ENCODE measurements at regions not wholly inside any gene's neighbourhood (a gene's known extent, or its start where the extent isn't known, plus 50 kb on each side); places are given as distances from the start of the nearest gene placed in this dataset.
"Not testable (repeated sequence)": the region's sequence is repeated elsewhere in the genome, so short reads cannot be mapped to it uniquely, and the experiment has no call there.

DNA sequence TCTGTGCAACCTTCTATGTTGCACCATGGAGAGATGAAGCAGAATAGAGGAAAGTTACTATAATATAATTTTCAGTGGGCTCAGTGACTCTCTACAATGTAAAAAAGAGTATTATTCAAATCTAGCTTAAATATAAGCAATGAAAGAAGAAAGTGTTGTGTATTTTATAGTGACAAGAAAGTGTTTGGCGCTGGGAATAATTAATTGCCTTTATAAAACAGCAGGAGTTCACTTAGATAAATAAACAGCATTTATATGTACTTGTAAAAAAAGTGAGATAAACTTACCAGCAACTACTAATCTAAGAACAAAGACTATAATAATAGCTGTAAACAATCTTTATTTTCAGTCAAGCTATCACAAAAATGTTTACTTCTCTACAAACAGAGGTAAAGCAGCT lies 488.9 kb upstream of the PCDH10 start:
- DNase-seq (ENCODE audit: low spot score): no peak

DNA sequence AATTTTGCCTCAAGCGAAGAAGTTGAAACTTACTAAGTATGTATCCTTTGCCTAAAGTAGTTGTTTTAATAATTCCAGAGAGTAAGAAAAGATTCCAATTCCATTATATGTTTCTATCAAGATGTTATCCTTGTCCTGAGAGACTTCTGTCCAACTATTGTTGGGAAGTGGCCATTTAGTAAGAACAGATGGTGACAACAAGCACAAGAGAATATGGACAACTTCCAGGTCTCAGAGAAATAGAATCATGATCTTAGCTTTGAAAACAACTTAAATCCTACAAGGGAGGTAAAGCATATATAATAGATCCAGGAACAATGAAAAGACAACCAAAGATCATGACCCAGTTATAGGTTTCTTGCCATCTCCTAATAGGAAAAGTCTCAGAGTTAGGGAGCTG lies 486.6 kb upstream of the PCDH10 start:
- DNase-seq (ENCODE audit: low spot score): no peak

DNA sequence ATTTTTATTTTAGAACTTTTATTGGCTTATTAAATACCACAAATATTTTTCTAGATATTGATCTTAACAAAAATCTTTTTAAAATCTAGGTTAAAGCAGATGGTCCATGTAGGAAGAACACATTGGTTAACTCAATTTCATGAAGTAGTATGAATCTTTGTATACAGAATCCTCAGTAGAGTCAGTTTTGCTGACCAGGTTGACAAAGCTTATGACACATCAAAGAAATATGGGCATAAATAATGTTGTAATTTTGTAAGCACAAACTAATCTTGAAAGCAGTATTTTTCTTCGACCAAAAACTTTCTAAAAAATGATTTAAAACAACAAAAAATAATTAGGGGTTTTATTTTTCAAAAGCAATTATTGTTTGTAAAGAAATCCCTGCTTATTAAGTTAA lies 479.3 kb upstream of the PCDH10 start:
- no peak for DNase-seq (ENCODE audit: low spot score)

DNA sequence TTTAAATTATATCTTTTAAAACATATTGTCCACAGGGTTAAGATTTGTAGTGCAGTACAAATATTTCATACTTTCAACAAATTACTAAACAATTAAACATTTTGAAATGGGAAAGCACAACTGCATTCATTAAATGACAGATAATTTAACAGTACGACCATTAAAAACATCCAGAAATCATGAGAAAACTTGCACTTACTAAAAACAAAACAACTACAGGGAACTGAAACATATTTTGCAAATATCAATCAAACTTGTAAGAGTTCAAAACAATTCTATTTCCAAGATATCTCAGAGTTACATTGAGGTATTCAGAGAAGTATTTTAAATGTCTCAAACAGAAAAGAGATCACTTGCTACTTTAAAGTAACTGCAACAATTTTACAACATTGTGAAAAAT lies 478.5 kb upstream of the PCDH10 start:
- DNase-seq (ENCODE audit: low spot score): no peak

DNA sequence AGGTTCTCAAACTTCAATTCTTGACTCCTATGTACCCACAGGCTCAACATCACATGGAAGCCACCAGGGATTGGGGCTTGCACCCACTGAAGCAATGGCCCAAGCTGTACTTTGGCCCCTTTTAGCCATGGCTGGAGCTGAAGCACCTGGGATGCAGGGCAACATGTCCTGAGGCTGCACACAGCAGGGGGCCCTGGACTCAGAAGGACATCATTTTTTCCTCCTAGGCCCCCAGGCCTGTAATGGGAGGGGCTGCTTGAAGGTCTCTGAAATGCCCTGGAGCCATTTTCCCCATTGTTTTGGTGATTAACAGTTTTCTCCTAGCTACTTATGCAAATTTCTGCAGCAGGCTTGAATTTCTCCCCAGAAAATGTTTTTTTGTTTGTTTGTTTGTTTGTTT lies 465.1 kb upstream of the PCDH10 start:
- no peak for DNase-seq (ENCODE audit: low spot score)

DNA sequence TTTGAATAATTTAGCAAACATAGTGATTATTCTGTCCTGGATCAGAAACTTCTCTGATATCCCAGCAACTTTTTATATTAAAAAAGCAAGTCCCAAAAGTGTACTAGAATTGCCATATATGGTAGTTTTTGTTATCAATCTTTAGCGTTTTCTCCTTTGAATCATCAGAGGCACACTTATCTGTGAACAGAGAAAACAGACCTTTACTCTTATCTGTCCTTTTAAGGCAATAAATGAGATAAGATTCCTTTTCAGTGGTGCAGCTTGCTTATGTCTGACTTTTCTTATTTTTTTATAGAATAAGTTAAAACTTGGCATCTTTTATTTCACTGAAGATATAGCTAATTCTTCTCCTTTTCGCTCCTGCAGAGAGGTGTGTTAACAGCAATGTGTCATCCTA lies 458.1 kb upstream of the PCDH10 start:
- DNase-seq (ENCODE audit: low spot score): no peak

DNA sequence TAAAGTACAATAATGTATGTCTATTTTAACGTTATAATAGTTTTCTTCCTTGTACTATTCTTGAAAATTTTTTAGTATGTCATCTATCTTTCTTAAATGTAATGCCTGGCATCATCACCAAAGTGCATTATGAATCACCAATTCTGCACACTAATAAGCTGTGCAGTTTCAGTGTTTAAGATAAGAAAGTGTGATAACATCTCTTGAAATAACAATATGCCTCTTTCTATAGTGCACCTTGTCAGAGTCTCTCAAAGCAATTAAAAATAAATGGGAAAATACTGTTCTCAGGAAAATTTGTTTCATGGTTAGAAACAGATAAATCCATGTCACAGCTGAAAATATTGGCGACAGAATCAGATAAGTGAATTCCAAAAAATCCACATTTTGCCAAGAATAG lies 457.4 kb upstream of the PCDH10 start:
- no peak for DNase-seq (ENCODE audit: low spot score)

DNA sequence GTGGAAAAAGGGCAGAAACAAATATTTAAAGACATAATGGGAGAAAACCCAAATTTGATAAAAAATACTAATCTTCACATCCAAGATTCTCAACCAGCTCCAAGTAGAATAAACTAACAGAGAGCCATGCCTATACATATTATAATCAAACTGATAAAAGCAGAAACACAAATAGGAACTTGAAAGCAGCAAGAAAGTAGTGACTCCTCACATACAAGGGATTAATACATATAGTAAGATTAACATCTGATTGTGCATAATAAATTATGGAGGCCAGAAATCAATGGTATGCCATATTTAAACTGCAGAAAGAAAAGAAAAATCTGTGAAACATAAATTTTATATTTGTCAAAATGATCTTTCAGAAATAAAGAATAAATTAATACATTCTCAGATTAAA lies 454.3 kb upstream of the PCDH10 start:
- DNase-seq (ENCODE audit: low spot score): no peak

DNA sequence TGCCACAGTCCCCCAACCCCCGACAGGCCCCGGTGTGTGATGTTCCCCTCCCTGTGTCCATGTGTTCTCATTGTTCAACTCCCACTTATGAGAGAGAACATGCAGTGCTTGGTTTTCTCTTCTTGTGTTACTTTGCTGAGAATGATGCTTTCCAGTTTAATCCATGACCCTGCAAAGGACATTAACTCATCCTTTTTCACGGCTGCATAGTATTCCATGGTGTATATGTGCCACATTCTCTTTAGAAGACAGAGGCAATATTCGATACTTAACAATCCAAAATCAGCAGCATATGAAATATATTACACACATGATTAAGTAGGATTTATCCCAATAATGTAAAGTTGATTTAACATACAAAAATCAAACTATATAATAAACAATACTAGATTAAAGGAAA lies 451.6 kb upstream of the PCDH10 start:
- not testable (repeated sequence) for DNase-seq (ENCODE audit: low spot score)

DNA sequence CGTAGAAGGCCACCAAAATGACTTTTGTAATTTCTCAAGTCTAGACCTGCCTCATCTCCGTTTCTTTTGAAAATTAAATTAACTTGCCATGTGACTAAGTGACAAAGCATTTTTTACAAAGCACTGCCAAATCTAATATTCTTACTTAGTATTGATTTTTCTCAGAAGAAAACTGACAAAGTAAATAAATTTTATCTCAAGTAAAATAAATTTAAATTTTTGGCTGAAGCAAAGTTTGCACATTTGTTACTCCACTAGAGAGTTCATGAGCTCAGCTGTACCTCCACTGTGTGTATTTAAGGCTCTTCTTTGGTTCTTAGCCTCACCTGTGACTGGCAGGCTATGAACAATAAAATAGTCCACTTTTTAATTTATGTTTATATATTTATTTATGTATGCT lies 441.1 kb upstream of the PCDH10 start:
- DNase-seq (ENCODE audit: low spot score): no peak

DNA sequence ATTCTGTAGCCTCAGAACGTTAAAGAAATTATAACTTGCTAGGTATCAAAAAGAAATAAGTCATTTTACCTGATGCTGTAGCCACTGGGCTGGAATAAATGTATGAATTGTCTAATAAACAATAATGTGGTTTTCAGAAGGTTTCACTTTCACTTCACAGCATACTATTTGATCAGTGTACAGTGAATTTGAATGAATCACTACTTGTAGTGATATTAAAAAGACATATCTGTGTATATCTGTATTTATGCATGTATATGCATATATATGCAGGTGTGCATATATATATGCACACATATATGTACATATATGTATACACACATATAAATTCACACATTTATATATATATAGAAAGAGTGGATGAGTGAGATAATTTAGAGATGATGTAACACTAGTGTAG lies 440.0 kb upstream of the PCDH10 start:
- DNase-seq (ENCODE audit: low spot score): no peak

DNA sequence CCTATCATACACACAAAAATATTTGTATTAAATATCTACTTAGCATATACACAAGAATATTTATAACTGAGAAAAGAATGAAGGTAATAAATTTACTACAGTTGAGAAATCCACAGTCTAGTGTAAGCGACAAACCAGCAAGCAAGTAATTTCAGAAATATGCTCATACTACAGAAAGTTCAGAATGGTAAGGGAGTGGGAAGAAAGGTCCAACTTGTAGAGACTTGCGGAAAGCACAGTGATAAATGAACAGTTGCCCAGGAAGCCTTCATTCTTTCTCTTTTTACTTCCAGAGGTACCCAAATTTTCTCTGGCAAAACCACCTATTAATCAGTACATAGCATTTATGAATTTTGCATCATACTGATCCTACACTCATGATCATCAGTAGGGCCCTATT lies 438.1 kb upstream of the PCDH10 start:
- no peak for DNase-seq (ENCODE audit: low spot score)

DNA sequence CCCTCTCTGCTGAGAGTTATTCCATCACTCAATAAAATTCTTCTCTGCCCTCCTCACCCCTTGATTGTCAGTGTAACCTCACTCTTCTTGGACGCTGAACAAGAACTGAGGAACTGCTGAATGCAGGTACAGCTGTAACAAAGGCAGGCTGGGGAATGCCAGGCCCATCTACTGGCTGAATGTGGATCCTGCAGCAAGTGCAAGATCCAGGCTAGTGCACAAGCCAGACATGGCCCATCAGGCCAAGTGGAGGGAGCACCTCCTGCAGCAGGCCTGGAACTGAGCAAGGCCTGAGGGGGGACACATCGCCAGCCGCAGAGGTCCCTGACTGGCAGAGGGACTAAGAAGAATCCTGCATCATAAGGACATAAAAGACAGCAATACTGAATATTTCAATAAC lies 411.8 kb upstream of the PCDH10 start:
- DNase-seq (ENCODE audit: low spot score): no peak

DNA sequence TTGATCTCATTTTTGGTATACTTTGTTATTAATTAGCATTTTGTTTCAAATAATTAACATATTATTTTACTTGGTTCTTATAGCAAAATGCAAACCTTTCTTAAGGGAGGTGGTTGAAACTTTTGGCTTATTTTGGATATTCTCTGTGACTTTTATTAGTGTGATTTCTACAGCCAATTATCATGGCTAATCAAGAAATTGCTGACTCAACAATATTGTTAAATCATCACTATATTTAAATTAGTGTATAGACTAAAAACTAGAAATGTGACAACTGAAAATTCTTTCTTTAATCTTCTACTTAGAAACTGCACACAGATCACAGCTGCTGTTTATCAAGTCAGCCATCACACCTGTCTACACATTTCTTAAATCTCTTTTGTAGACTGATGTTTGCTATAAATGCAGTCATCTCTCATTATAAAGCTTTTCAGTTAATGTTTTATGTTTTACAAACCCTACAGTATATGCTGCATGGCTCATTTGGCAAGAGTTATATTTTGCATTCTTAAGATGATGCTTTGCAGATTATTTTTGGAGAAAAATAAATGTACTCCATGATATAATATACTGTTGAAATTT lies 389.8 kb upstream of the PCDH10 start:
- no peak for DNase-seq (ENCODE audit: low spot score)

DNA sequence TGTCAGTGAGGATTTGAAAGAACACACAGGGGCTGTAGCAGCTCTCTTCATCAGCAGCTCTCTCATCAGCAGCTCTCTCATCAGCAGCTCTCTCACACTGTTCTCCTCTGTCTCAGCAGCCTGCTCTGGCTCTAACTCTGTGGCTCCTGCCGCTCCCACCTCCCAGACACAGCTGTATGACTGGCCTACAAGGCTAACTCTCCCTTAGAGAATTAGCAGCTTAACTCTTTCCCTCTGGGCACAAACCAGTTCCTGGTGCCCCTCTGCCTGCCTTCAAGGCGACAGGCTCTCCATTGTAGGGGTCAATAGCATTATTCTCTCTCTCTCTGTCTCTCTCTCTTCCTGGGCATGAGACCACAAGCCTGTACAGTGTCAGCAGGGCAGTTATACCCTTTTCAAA lies 385.6 kb upstream of the PCDH10 start:
- DNase-seq (ENCODE audit: low spot score): no peak

DNA sequence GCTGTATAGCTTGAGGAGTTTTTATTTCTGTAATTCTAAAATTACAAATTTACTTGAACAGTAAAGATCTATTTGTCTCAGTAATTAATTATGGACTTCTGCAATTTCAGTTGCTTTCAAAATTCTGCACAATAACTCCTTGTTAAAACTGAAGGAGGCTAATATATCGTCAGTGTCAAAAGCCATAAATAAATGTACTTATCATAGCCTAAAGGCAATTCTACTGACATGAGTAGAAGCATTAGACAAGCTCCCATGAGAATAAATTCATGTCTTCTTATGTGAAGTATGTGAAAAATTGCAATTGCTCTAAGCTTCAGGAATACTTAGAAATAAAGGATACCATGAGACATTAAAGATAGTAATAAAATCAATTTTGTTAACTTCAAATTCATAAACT lies 381.2 kb upstream of the PCDH10 start:
- no peak for DNase-seq (ENCODE audit: low spot score)

DNA sequence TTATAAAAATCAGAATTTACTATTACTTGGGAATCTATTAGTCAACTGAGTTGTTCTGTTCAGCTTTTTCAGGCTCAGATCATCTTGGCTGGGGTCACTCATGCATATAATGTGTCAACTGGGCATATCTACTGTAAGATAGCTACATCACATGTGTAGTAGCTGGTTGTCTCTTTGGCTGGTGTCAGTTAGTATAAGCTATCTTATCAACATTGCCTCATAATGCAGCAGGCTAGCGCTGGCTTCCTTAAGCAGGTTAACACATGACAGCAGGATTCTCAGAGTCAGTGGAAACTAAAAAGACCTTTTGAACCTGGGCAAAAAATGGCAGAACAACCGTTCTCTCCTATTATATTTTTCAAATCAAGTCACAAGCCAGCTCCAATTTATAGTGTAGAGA lies 378.3 kb upstream of the PCDH10 start:
- no peak for DNase-seq (ENCODE audit: low spot score)

DNA sequence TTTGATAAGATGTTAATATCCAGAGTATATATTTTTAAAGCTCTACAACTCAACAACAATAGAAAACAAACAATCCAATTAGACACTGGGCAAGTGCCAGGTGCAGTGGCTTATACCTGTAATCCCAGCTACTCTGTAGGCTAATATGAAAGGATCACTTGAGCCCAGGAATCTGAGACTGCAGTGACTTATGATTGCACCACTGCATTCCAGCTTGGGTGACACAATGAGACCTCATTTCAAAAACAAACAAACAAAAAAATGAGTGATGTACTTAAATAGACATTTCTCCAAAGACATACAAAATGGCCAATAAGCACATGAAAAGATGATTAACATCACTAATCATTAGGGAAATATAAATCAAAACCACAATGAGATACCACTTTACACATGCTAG lies 356.8 kb upstream of the PCDH10 start:
- no peak for DNase-seq (ENCODE audit: low spot score)

DNA sequence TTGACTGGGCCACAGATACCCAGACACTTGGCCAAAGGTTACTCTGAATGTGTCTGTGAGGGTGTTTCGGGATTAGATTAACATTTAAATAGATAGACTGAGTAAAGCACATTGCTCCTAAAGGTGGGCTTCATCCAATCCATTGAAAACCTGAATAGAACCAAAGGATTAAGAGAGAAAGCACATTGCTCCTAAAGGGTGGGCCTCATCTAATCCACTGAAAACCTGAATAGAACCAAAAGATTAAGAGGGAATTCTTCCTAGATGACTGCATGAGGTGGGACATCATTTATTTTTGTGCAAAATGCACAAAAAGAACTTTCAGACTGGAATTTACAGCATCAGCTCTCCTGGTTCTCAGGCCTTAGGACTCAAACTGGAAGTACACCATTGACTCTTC lies 351.2 kb upstream of the PCDH10 start:
- DNase-seq (ENCODE audit: low spot score): no peak

DNA sequence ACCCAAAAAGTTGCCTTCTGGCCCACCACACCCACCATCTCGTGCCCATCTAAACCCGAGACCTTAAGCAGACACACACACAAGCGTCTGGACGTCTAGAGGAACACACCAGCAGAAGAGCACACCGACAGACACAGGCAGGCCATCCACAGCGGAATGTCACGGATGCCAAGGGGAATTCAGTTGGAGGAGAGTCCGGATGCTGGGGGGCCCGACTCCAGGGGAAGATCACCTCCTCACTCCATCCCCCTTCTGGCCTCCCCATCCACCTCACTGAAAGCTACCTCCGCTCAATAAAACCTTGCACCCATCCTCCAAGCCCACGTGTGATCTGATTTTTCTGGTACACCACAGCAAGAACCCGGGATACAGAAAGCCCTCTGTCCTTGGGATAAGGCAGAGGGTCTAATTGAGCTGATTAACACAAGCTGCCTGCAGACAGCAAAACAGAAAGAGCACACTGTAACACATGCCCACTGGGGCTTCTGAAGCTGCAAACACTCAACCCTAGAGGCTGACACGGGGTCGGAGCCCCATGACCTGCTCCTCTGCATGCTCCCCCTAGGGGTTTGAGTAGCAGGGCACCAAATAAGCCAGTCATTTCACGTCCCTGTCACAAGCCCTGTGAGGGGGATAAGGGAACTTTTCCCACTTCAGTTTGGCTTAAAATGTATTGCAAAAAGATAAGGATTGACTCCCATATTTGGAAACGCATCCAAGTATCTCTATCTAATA lies 339.6 kb upstream of the PCDH10 start:
- DNase-seq (ENCODE audit: low spot score): no peak

DNA sequence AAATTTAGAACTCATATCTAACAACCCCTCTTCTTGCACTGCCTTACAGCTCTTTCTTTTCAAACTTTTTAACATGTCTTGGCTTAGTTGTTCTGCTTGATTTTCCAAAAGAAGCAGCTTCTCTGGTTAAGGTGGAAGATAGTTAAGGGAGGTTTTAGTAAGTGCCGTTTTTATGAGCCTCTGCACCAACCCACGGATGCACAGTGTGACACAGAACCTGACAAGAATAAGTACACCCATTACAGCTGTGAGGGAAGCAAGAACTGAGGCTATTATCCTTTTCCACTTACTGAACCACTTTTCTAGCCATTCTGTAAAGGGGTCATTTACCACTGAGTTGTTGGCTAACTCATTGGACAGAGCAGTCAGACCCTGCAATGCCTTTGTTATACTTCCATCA lies 336.0 kb upstream of the PCDH10 start:
- DNase-seq (ENCODE audit: low spot score): not testable (repeated sequence)

DNA sequence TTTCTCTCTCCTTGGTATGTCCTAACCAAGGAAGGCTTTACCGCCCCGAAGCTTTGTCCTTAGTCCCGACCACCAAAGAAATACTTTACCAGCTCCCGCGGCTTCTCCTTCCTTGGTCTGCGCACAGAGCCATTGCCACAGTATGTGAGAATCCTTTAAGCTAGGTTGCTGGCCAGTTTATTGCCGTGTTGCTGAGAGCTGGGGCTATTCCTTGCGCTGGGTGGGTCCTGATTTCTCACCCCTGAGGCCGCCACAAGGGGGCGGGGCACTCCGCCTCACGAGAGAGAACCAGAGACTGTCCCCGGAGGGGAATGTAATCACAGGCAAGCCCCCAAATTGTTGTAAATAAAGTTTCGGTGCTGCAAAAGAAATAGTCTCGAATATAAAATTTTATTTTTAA lies 331.0 kb upstream of the PCDH10 start:
- no peak for DNase-seq (ENCODE audit: low spot score)

DNA sequence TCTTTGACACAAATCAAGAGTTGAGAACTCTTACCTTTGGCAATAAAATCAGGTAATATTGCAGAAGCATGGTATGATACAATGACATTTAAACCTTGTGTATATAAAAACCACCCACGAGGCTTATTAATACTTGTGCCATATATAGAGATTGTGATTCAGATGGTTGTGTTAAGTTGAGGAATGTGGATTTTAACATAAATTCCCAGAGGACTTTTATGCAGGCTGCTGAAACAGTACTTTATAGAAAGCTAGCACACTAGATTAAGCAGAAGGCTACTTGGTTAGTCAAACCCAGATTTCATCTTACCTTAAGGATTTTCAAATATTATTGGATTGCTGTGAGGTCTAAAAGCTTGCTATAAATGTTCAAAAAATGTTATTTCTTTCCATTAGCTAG lies 325.7 kb upstream of the PCDH10 start:
- DNase-seq (ENCODE audit: low spot score): no peak

DNA sequence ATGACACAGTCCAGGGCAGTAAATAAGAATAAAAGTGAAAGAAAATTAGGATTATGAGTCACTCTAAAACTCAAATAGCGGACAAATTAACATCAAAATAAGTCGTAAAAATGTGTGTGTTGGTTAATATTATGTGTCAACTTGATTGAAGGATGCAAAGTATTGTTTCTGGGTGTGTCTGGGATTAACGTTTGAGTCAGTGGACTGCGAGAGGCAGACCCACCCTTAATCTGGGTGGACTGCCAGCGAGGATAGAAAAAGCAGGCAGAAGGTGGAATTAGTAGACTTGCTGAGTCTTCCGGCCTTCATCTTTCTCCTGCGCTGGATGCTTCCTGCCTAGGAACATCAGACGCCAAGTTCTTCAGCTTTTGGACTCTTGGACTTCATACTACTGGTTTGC lies 324.3 kb upstream of the PCDH10 start:
- DNase-seq (ENCODE audit: low spot score): no peak

All from mesenteric fat pad (tissue), 1 donor.